ENCODE measurements at regions not wholly inside any gene's neighbourhood (a gene's known extent, or its start where the extent isn't known, plus 50 kb on each side); places are given as distances from the start of the nearest gene placed in this dataset.
A peak's percentile ranks its signal among the peaks of the same experiment; 100 is the strongest.

DNA sequence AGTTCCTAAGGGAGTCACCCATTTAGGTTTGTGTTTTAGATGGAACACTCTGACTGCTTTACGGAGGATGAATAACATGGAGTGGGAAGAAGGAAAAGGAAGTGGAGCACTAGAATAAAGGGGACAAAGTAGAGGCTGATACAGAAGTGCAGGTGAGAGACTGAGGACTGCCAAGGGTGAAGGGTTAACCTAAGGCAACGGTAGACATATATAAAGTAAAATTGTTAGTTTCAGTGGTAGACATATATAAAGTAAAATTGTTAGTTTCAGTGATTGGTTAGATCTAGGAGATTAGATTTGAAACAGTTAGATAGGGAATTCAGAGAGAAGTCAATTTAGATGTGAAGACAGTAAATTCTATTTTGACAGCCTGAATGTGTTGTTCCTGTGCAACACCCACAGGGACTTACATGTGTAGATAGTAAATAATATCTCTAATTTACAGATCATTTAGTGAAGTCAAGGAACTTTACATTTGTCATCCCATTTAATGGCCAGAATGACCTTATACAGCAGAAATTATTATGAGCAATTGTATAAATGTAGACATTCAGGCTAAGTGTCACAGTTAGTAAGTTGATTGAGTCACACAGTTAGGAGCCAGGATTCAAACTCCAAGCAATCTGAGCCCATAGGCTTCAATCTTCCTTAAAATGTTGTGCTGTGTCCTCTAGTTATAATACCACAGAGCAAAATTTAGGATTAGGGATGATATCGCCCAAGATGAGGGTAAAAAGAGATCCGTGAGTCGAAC lies 270.8 kb upstream of the UBE2E3 start:
- intact Hi-C loops (cut with DNase I; ENCODE audit: low total_unique reads): no loop called here
- 91 to 93% methylated on average over 5 of the region's 5 CpGs for WGBS, 2 donors
- TF ChIP-seq POLR2A (IDR thresholded peaks at IDR 0.05): no peak
- TF ChIP-seq, protein P1, sequence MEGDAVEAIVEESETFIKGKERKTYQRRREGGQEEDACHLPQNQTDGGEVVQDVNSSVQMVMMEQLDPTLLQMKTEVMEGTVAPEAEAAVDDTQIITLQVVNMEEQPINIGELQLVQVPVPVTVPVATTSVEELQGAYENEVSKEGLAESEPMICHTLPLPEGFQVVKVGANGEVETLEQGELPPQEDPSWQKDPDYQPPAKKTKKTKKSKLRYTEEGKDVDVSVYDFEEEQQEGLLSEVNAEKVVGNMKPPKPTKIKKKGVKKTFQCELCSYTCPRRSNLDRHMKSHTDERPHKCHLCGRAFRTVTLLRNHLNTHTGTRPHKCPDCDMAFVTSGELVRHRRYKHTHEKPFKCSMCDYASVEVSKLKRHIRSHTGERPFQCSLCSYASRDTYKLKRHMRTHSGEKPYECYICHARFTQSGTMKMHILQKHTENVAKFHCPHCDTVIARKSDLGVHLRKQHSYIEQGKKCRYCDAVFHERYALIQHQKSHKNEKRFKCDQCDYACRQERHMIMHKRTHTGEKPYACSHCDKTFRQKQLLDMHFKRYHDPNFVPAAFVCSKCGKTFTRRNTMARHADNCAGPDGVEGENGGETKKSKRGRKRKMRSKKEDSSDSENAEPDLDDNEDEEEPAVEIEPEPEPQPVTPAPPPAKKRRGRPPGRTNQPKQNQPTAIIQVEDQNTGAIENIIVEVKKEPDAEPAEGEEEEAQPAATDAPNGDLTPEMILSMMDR (IDR thresholded peaks at IDR 0.05): no peak
- no peak for DNase-seq (ENCODE audit: low spot score in 2 of 2)
- H3K4me3 ChIP-seq (ENCODE audit: low read depth, poor library complexity, severe bottlenecking): no peak overlapping the region

- TF ChIP-seq, protein P1 (IDR thresholded peaks at IDR 0.05): no peak
- TF ChIP-seq POLR2A (IDR thresholded peaks at IDR 0.05): no peak
- intact Hi-C loops (cut with DNase I; ENCODE audit: low total_unique reads): no loop called here
- DNase-seq (ENCODE audit: low spot score in 2 of 2): peak in 1 of 2 donors; percentile 46
- no peak overlapping the region for H3K4me3 ChIP-seq (ENCODE audit: low read depth, poor library complexity, severe bottlenecking)
These were observed 272.6 kb upstream of the UBE2E3 start for GRCh38 chr2:180707884-180708205.

DNA sequence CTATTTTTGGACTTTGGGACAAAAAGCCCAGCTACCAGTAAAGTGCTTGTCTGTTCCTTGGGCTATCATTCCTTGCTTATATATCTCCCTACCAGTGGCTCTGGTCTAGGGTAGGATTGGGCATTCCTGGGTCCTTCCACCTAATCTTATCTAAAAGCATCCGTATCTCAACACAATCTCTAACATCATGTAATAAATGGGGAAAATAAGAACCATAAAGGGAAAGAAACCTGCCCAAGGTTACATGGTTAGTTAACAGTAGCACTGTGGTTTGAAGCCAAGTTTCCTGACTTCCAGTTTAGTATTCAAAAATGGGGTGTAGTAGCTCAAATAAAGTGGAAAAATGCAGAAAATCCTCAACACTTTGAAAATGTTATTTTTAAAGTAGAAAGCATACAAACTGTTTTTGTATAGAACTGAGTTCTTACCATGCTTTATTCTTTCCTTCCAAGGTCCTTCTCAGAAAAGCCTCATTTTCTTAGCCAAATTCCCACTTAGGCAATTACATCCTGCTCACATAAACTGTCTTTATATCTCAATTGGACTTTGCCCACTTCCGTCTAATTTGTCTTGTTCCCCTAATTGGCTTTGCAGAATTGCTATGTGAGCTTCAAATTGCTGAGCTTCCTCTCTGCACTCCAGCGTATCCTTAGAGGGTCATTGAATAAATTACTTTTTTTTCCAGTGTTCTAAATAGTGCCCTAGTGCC lies 273.1 kb upstream of the UBE2E3 start:
- intact Hi-C loops (cut with DNase I; ENCODE audit: low total_unique reads): no loop called here
- no peak overlapping the region for H3K4me3 ChIP-seq (ENCODE audit: low read depth, poor library complexity, severe bottlenecking)
- TF ChIP-seq, protein P1 (IDR thresholded peaks at IDR 0.05): no peak
- no peak for TF ChIP-seq POLR2A (IDR thresholded peaks at IDR 0.05)
- DNase-seq (ENCODE audit: low spot score in 2 of 2): no peak
- 74 to 75% methylated on average over 3 of the region's 3 CpGs for WGBS, 2 donors

- intact Hi-C loops (cut with DNase I; ENCODE audit: low total_unique reads): no loop called here
- DNase-seq (ENCODE audit: low spot score in 2 of 2): no peak
- TF ChIP-seq, protein P1 (IDR thresholded peaks at IDR 0.05): no peak
- no peak for TF ChIP-seq POLR2A (IDR thresholded peaks at IDR 0.05)
- no peak overlapping the region for H3K4me3 ChIP-seq (ENCODE audit: low read depth, poor library complexity, severe bottlenecking)
These were observed 273.7 kb upstream of the UBE2E3 start for GRCh38 chr2:180706694-180707093.

DNA sequence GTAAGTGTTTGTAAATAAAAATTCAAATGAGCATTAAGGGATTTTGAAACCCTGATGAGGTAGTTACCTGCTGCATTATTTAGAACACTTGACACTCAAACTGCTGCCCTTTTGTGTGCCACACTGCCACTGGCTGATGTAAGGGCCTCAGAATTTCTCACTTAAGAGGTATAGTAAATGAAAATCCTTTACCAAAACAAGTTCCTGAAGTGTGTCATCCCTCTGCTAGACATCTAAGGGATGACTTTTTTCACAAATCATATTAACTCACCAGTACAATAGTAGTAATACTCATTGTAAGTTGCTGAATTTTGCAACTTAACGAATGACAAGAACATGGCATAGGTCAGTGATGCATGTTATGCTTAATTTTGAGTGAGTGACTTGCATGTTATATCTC lies 274.9 kb upstream of the UBE2E3 start:
- no peak for TF ChIP-seq POLR2A (IDR thresholded peaks at IDR 0.05)
- TF ChIP-seq, protein P1 (IDR thresholded peaks at IDR 0.05): no peak
- WGBS, 2 donors: 84 to 93% methylated on average over 1 of the region's 1 CpG
- intact Hi-C loops (cut with DNase I; ENCODE audit: low total_unique reads): no loop called here
- H3K4me3 ChIP-seq (ENCODE audit: low read depth, poor library complexity, severe bottlenecking): no peak overlapping the region
- DNase-seq (ENCODE audit: low spot score in 2 of 2): no peak

Data from lower leg skin (tissue), 4 donors.